ENCODE measurements at regions not wholly inside any gene's neighbourhood (a gene's known extent, or its start where the extent isn't known, plus 50 kb on each side); places are given as distances from the start of the nearest gene placed in this dataset.

DNA sequence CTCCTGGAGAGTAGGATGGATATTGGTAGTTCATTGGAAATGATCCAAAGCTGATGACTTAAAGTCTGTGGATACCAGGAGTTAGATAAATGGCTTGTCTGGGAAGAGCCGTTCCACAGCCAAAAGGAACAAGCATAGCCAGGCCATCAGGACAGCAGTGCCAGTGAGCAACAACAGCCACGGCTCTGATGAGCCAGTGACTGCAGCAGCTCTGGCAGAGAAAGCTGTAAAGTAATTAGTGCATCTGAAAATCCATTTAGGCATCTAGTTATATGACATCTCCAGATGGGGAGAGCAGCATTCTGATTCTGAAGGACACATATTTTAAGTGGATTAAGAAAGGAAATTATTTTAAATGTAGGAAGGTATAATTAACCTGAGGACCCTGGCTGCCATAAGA, 256.2 kb upstream of the PLXNA2 start:
- Histone ChIP-seq H3K79me2 (replicated peaks; ENCODE audit: insufficient read depth, low read length) (no peaks in the 10 kb centered on the region), H3K9ac (ENCODE audit: low read length) (no peak overlapping the region), H3K27me3 (ENCODE audit: insufficient read depth, low read depth, low read length) (no peaks in the 10 kb centered on the region), H3K27ac (ENCODE audit: low read length) (no peak overlapping the region), H2AFZ (ENCODE audit: low read depth, low read length) (no peak overlapping the region), H3K9me2 (ENCODE audit: insufficient read depth, low read length) (no peaks in the 10 kb centered on the region), H3K4me3 (ENCODE audit: low read length) (no peak overlapping the region), H3K36me3 (ENCODE audit: insufficient read depth, low read length) (no peaks in the 10 kb centered on the region), H3F3A (ENCODE audit: insufficient read depth, low read length, poor library complexity, severe bottlenecking) (no peaks in the 10 kb centered on the region), H4K20me1 (ENCODE audit: insufficient read depth) (no peaks in the 10 kb centered on the region), H3K9me3 (ENCODE audit: low read length) (no peaks in the 10 kb centered on the region), H3K4me2 (ENCODE audit: low read length) (no peak overlapping the region)
- TF ChIP-seq EZH2 (IDR thresholded peaks at IDR 0.05; ENCODE audit: borderline replicate concordance, insufficient read depth, low read length, poor library complexity, severe bottlenecking) (no peak), MXI1 (conservative IDR thresholded peaks at IDR 0.05; ENCODE audit: poor library complexity, severe bottlenecking) (no peak), EP300 (conservative IDR thresholded peaks at IDR 0.05; ENCODE audit: poor library complexity, severe bottlenecking) (no peak), TAF1 (IDR thresholded peaks at IDR 0.05; ENCODE audit: low read depth) (no peak), POLR2AphosphoS5 (IDR thresholded peaks at IDR 0.05) (no peak), RAD21 (conservative IDR thresholded peaks at IDR 0.05) (no peak), SMC3 (conservative IDR thresholded peaks at IDR 0.05; ENCODE audit: poor library complexity) (no peak)
- TF ChIP-seq, protein P1, sequence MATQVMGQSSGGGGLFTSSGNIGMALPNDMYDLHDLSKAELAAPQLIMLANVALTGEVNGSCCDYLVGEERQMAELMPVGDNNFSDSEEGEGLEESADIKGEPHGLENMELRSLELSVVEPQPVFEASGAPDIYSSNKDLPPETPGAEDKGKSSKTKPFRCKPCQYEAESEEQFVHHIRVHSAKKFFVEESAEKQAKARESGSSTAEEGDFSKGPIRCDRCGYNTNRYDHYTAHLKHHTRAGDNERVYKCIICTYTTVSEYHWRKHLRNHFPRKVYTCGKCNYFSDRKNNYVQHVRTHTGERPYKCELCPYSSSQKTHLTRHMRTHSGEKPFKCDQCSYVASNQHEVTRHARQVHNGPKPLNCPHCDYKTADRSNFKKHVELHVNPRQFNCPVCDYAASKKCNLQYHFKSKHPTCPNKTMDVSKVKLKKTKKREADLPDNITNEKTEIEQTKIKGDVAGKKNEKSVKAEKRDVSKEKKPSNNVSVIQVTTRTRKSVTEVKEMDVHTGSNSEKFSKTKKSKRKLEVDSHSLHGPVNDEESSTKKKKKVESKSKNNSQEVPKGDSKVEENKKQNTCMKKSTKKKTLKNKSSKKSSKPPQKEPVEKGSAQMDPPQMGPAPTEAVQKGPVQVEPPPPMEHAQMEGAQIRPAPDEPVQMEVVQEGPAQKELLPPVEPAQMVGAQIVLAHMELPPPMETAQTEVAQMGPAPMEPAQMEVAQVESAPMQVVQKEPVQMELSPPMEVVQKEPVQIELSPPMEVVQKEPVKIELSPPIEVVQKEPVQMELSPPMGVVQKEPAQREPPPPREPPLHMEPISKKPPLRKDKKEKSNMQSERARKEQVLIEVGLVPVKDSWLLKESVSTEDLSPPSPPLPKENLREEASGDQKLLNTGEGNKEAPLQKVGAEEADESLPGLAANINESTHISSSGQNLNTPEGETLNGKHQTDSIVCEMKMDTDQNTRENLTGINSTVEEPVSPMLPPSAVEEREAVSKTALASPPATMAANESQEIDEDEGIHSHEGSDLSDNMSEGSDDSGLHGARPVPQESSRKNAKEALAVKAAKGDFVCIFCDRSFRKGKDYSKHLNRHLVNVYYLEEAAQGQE (IDR thresholded peaks at IDR 0.05; ENCODE audit: borderline replicate concordance) = no peak
- TF ChIP-seq, protein P2, sequence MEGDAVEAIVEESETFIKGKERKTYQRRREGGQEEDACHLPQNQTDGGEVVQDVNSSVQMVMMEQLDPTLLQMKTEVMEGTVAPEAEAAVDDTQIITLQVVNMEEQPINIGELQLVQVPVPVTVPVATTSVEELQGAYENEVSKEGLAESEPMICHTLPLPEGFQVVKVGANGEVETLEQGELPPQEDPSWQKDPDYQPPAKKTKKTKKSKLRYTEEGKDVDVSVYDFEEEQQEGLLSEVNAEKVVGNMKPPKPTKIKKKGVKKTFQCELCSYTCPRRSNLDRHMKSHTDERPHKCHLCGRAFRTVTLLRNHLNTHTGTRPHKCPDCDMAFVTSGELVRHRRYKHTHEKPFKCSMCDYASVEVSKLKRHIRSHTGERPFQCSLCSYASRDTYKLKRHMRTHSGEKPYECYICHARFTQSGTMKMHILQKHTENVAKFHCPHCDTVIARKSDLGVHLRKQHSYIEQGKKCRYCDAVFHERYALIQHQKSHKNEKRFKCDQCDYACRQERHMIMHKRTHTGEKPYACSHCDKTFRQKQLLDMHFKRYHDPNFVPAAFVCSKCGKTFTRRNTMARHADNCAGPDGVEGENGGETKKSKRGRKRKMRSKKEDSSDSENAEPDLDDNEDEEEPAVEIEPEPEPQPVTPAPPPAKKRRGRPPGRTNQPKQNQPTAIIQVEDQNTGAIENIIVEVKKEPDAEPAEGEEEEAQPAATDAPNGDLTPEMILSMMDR (IDR thresholded peaks at IDR 0.05; ENCODE audit: poor library complexity, severe bottlenecking) = no peak

DNA sequence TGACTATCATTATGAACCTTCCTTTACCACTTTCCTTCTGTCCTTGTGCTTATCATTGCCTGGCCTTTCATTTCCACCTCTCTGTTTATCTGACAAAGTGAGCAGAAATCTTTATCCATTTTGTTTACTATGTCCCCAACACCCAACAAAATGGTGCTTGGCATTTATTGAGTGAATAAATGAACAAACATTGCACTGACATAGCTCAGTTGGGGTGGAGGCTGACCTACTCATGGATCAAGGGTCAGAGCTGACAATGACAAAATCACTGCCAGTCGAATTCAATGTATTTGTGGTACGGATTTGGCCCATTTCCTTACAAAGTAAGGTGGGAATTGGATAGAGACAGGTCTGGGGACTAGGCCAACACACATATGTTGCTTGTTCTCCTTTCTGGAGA, 257.4 kb upstream of the PLXNA2 start:
- H3K27me3 ChIP-seq (ENCODE audit: insufficient read depth, low read depth, low read length) = no peaks in the 10 kb centered on the region
- H3K9ac ChIP-seq (ENCODE audit: low read length) = no peak overlapping the region
- H3K27ac ChIP-seq (ENCODE audit: low read length) = no peak overlapping the region
- H3F3A ChIP-seq (ENCODE audit: insufficient read depth, low read length, poor library complexity, severe bottlenecking) = no peaks in the 10 kb centered on the region
- no peaks in the 10 kb centered on the region for H3K79me2 ChIP-seq (replicated peaks; ENCODE audit: insufficient read depth, low read length)
- H3K9me2 ChIP-seq (ENCODE audit: insufficient read depth, low read length) = no peaks in the 10 kb centered on the region
- H3K4me2 ChIP-seq (ENCODE audit: low read length) = no peak overlapping the region
- H4K20me1 ChIP-seq (ENCODE audit: insufficient read depth) = no peaks in the 10 kb centered on the region
- no peaks in the 10 kb centered on the region for H3K36me3 ChIP-seq (ENCODE audit: insufficient read depth, low read length)
- no peak overlapping the region for H2AFZ ChIP-seq (ENCODE audit: low read depth, low read length)
- H3K9me3 ChIP-seq (ENCODE audit: low read length) = no peaks in the 10 kb centered on the region
- no peak overlapping the region for H3K4me3 ChIP-seq (ENCODE audit: low read length)
- TF ChIP-seq SMC3 (conservative IDR thresholded peaks at IDR 0.05; ENCODE audit: poor library complexity) (no peak), EZH2 (IDR thresholded peaks at IDR 0.05; ENCODE audit: borderline replicate concordance, insufficient read depth, low read length, poor library complexity, severe bottlenecking) (no peak), RAD21 (conservative IDR thresholded peaks at IDR 0.05) (no peak), POLR2AphosphoS5 (IDR thresholded peaks at IDR 0.05) (no peak), TAF1 (IDR thresholded peaks at IDR 0.05; ENCODE audit: low read depth) (no peak), MXI1 (conservative IDR thresholded peaks at IDR 0.05; ENCODE audit: poor library complexity, severe bottlenecking) (no peak), EP300 (conservative IDR thresholded peaks at IDR 0.05; ENCODE audit: poor library complexity, severe bottlenecking) (no peak)
- TF ChIP-seq, protein P1 (IDR thresholded peaks at IDR 0.05; ENCODE audit: borderline replicate concordance) = no peak
- TF ChIP-seq, protein P2 (IDR thresholded peaks at IDR 0.05; ENCODE audit: poor library complexity, severe bottlenecking) = no peak
